ENCODE measurements at regions not wholly inside any gene's neighbourhood (a gene's known extent, or its start where the extent isn't known, plus 50 kb on each side); places are given as distances from the start of the nearest gene placed in this dataset.
A peak's percentile ranks its signal among the peaks of the same experiment; 100 is the strongest.
"Not testable (repeated sequence)": the region's sequence is repeated elsewhere in the genome, so short reads cannot be mapped to it uniquely, and the experiment has no call there.

DNA sequence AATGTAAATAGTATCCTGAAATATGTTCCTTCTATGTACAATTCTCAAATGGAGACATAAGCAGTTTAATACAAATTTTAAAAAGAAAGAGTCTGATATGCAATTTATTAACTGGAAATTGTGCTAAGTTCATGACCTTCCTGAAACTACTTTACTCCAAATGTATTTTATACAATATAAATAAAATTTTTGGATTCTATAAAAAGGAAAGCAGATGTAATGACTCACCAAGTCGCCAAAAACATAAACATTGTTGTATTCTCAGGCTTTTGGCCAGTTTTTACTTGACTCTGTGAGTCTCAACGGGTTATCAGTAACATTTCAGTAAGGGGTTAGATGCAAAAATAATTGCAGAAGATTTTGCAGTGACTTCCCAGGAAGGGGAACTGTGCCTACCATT is 948.2 kb downstream of the EPHA3 start:
- DNase-seq: no peak
- Histone ChIP-seq H3K4me3 (no peak overlapping the region), H3K36me3 (no peaks in the 10 kb centered on the region), H3K9me3 (replicated peaks) (no peaks in the 10 kb centered on the region), H3K27ac (no peak overlapping the region), H3K4me1 (peaks cover 9% of the 10 kb centered on the region; the same call in 1 of the 2 replicates), H3K27me3 (no peaks in the 10 kb centered on the region)

DNA sequence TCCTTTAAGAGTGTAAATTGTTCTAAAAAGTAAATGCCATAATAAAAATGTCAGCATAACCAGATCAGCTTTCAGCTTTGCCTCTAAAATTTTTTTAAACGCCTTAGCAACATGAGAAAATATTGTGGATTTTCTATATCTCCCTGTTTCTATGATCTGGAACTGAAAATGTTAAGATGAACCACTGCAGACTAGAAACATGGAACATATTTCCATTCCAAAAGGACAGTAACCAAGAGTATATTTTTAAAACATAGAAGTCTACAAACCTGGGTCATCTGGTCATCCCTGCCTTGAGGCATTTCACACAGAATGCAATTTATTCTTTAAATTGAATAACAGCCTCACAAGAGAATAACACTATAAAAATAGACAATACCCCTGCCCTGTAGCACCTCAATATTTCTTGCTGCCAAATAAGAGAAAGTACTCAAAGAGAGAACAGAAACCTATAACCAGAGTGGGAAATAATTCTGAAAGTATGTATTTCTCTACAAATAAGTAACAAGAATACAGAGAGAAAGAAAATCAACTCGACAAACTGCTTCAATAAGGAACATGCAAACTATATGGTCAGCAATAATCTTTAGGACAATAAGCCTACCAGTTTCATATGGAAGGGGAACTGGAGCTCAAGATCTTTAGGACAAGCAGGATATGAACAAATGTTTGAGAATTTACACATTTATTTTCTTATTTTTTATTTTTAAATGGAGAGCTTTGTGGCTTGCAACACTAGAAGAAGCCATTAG is 949.0 kb downstream of the EPHA3 start:
- no peak overlapping the region for H3K4me3 ChIP-seq

GRCh38 chr3:90062016-90062415 is 954.6 kb downstream of the EPHA3 start:
- Histone ChIP-seq H3K27ac (no peak overlapping the region), H3K9me3 (replicated peaks) (no peaks in the 10 kb centered on the region), H3K4me1 (no peaks in the 10 kb centered on the region), H3K36me3 (no peaks in the 10 kb centered on the region), H3K4me3 (no peak overlapping the region), H3K27me3 (no peaks in the 10 kb centered on the region)
- no peak for DNase-seq

More for the DNA sequence above, 949.0 kb downstream of the EPHA3 start:
- no peaks in the 10 kb centered on the region for H3K9me3 ChIP-seq (replicated peaks)
- no peak for DNase-seq
- peaks cover 9% of the 10 kb centered on the region; the same call in 1 of the 2 replicates for H3K4me1 ChIP-seq
- H3K36me3 ChIP-seq: no peaks in the 10 kb centered on the region
- no peaks in the 10 kb centered on the region for H3K27me3 ChIP-seq
- no peak overlapping the region for H3K27ac ChIP-seq

DNA sequence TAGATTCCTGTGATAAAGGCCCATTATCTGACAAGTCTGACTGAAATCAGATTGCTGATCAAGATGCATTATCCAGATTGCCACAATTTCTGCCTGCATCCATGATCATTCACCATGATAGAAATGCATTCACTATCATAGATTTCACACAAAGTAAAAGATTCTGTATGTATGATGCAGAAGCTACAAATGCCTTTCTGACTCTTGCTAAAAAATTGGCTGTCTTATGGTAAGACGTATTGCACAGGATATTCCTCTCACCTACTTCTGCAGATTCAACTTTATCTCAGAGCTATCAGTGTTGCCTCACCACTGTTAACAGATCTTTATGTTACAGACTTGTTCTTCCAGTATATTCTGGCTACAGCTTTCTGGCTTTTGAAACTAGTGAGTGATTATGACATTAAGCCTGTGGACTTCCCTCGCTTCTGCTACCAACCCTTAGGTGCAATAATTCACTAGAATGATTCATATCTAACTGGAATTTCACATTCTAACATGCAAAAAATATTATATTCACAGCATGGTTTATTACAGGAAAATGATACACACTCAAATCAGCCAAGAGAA is 955.3 kb downstream of the EPHA3 start:
- no peak for DNase-seq
- Histone ChIP-seq H3K4me1 (no peaks in the 10 kb centered on the region), H3K27me3 (no peaks in the 10 kb centered on the region), H3K9me3 (replicated peaks) (no peaks in the 10 kb centered on the region), H3K36me3 (no peaks in the 10 kb centered on the region), H3K27ac (no peak overlapping the region), H3K4me3 (no peak overlapping the region)

DNA sequence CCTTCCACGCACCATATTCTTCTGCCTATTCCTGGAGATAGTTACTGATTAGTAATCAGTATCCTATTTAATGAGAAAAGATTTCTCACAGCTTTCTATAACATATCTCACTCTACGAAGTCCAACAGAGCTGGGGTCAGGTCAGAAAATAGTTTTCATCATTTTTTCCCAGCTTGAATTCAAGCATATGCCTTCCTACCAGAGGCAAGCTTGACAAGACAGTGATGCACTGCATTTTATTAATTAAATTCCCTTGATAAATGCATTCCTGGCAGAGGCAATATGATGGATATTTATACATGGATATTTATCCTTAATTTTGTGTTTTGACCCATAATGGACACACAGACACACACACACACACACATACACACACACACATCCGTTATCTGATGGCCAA is 961.4 kb downstream of the EPHA3 start:
- no peaks in the 10 kb centered on the region for H3K9me3 ChIP-seq (replicated peaks)
- no peak overlapping the region for H3K27ac ChIP-seq
- H3K4me3 ChIP-seq: no peak overlapping the region
- peaks cover 10% of the 10 kb centered on the region for H3K4me1 ChIP-seq
- DNase-seq: no peak
- H3K36me3 ChIP-seq: no peaks in the 10 kb centered on the region
- H3K27me3 ChIP-seq: no peaks in the 10 kb centered on the region

GRCh38 chr3:90069748-90070147 is 962.3 kb downstream of the EPHA3 start:
- H3K4me1 ChIP-seq: peaks cover 10% of the 10 kb centered on the region
- no peaks in the 10 kb centered on the region for H3K36me3 ChIP-seq
- H3K9me3 ChIP-seq (replicated peaks): no peaks in the 10 kb centered on the region
- H3K4me3 ChIP-seq: no peak overlapping the region
- DNase-seq: no peak
- peak overlapping the region; percentile 26; the same call in 1 of the 2 replicates for H3K27ac ChIP-seq
- no peaks in the 10 kb centered on the region for H3K27me3 ChIP-seq

DNA sequence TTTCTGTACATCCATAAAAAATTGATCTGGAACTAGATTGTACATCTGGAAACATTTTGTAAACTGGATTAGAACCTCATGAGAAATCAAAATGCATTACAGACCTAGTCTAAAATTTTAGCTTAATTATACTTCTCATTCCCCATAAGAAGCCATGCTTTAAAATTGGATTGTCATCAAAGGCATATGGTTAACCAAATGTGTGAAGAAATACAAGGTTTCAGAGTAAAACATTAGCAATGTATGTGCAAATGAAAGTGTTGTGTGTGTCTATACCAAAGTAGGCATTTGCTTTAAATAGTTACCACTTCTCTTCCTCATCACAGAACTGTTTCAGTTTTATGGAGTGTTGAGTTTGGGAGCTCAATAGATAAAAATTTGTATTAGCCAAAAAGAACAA is 968.7 kb downstream of the EPHA3 start:
- H3K36me3 ChIP-seq: no peaks in the 10 kb centered on the region
- no peak for DNase-seq
- no peaks in the 10 kb centered on the region for H3K9me3 ChIP-seq (replicated peaks)
- H3K4me3 ChIP-seq: no peak overlapping the region
- no peaks in the 10 kb centered on the region for H3K4me1 ChIP-seq
- no peaks in the 10 kb centered on the region for H3K27me3 ChIP-seq
- H3K27ac ChIP-seq: no peak overlapping the region

GRCh38 chr3:90080988-90081387 is 973.6 kb downstream of the EPHA3 start:
- Histone ChIP-seq H3K27me3 (no peaks in the 10 kb centered on the region), H3K4me3 (no peak overlapping the region), H3K27ac (no peak overlapping the region), H3K36me3 (no peaks in the 10 kb centered on the region), H3K9me3 (replicated peaks) (no peaks in the 10 kb centered on the region), H3K4me1 (no peaks in the 10 kb centered on the region)
- no peak for DNase-seq

GRCh38 chr3:90086297-90086696 is 978.9 kb downstream of the EPHA3 start:
- not testable (repeated sequence) for H3K36me3 ChIP-seq; H3K27ac ChIP-seq; H3K9me3 ChIP-seq (replicated peaks); H3K27me3 ChIP-seq; H3K4me3 ChIP-seq; H3K4me1 ChIP-seq; DNase-seq

DNA sequence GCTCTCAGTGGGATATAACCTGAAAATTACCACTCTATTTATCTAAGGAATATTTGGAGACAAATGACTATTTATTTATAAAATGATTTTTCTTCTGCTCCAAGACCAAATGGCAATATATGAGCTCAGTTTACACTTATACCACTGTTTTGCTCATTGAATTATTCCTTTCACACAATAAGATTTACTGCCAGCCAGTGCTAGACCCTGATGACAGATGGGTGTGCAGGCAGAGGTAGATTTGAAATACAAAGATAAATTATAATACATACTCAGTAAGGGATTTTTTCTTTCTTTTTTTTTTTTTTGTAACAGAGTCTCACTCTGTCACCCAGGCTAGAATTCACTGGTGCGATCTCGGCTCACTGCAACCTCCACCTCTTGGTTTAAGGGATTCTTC is 980.3 kb downstream of the EPHA3 start:
- no peaks in the 10 kb centered on the region for H3K4me1 ChIP-seq
- no peak for DNase-seq
- H3K9me3 ChIP-seq (replicated peaks): no peaks in the 10 kb centered on the region
- no peak overlapping the region for H3K27ac ChIP-seq
- H3K27me3 ChIP-seq: no peaks in the 10 kb centered on the region
- no peaks in the 10 kb centered on the region for H3K36me3 ChIP-seq
- no peak overlapping the region for H3K4me3 ChIP-seq

GRCh38 chr3:90091549-90091948 is 984.1 kb downstream of the EPHA3 start:
- peak; percentile 29 to 65 for DNase-seq

GRCh38 chr3:90092994-90093393 is 985.6 kb downstream of the EPHA3 start:
- no peaks in the 10 kb centered on the region for H3K4me1 ChIP-seq

More at GRCh38 chr3:90091549-90091948, 984.1 kb downstream of the EPHA3 start:
- Histone ChIP-seq H3K27me3 (no peaks in the 10 kb centered on the region), H3K4me3 (no peak overlapping the region), H3K9me3 (replicated peaks) (no peaks in the 10 kb centered on the region), H3K4me1 (no peaks in the 10 kb centered on the region), H3K27ac (no peak overlapping the region), H3K36me3 (no peaks in the 10 kb centered on the region)

DNA sequence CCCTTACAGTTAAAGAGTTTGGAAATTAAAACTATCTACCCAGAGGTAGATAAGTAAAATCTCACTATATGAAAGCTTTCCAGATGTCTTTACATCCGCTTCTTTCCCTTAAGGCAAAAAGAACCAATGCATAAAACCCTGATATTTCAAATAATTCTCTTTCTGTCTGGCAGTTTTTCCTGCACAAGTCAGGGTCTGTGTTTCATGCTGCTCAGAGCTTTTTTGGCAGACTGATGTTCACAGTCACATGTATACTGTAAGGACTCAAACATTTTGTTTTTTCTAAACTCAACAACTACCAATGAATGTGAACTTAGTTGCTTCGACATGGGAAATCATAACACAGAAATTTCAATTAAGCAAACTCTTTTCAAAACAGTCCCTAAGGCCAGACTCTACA is 988.4 kb downstream of the EPHA3 start:
- Histone ChIP-seq H3K4me1 (no peaks in the 10 kb centered on the region), H3K4me3 (no peak overlapping the region), H3K27ac (no peak overlapping the region), H3K36me3 (no peaks in the 10 kb centered on the region), H3K27me3 (no peaks in the 10 kb centered on the region), H3K9me3 (replicated peaks) (no peaks in the 10 kb centered on the region)
- no peak for DNase-seq

More at GRCh38 chr3:90092994-90093393, 985.6 kb downstream of the EPHA3 start:
- Histone ChIP-seq H3K27me3 (no peaks in the 10 kb centered on the region), H3K9me3 (replicated peaks) (no peaks in the 10 kb centered on the region), H3K36me3 (no peaks in the 10 kb centered on the region), H3K4me3 (no peak overlapping the region), H3K27ac (no peak overlapping the region)
- peak in 1 of 2 experiments; percentile 30 for DNase-seq

DNA sequence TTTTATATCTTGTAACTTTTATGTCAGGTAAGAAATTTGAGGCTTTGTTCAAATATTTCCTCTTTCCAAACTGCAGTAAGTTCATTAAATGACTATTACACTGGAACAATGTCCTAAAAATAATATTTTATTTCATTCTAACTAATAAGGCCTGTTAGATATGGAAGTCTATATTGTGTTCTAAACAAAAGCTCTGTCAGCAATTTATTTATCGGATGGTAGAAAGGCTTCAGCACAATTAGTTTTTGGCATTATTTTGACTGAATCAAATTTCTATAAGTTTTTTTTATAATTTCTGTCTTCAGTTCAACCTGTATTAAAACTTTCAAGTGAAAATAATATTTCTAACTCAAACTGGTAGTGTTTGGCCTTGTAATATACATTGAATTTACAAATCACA is 992.1 kb downstream of the EPHA3 start:
- Histone ChIP-seq H3K4me1 (no peaks in the 10 kb centered on the region), H3K9me3 (replicated peaks) (no peaks in the 10 kb centered on the region), H3K36me3 (no peaks in the 10 kb centered on the region), H3K4me3 (no peak overlapping the region), H3K27me3 (no peaks in the 10 kb centered on the region), H3K27ac (no peak overlapping the region)
- no peak for DNase-seq

GRCh38 chr3:90102146-90102545 is 994.7 kb downstream of the EPHA3 start:
- no peaks in the 10 kb centered on the region for H3K36me3 ChIP-seq
- no peak for DNase-seq
- H3K9me3 ChIP-seq (replicated peaks): no peaks in the 10 kb centered on the region
- H3K27ac ChIP-seq: no peak overlapping the region
- no peak overlapping the region for H3K4me3 ChIP-seq
- H3K4me1 ChIP-seq: no peaks in the 10 kb centered on the region
- H3K27me3 ChIP-seq: no peaks in the 10 kb centered on the region

- H3K9me3 ChIP-seq (replicated peaks): no peaks in the 10 kb centered on the region
- no peak overlapping the region for H3K4me3 ChIP-seq
- DNase-seq: no peak
- no peaks in the 10 kb centered on the region for H3K27me3 ChIP-seq
- no peaks in the 10 kb centered on the region for H3K4me1 ChIP-seq
- no peaks in the 10 kb centered on the region for H3K36me3 ChIP-seq
- no peak overlapping the region for H3K27ac ChIP-seq
These were observed 1013.9 kb downstream of the EPHA3 start for GRCh38 chr3:90121326-90121725.

Data from SJCRH30 (cell line).